Body of pancreas (tissue), 4 donors: ENCODE measurements at regions not wholly inside any gene's neighbourhood (a gene's known extent, or its start where the extent isn't known, plus 50 kb on each side); places are given as distances from the start of the nearest gene placed in this dataset.

Experiments
- CTCF ChIP-seq, 7 experiments: fragments of 450-650 bp in 4 of 7; fragments of 200-600 bp in 3 of 7; sonication (generic) in 3 of 7; IDR thresholded peaks; one replicate each; pipeline ENCODE4 v1.5.1; 2016 to 2019; ENCODE audit warnings: antibody characterized with exemption in 7 of 7
- POLR2A ChIP-seq, 3 donors: fragments of 450-650 bp; IDR thresholded peaks; one replicate each; pipeline ENCODE4 v1.6.1; 2016; ENCODE audit warnings: antibody characterized with exemption in 3 of 3, mild to moderate bottlenecking in 2 of 3

DNA sequence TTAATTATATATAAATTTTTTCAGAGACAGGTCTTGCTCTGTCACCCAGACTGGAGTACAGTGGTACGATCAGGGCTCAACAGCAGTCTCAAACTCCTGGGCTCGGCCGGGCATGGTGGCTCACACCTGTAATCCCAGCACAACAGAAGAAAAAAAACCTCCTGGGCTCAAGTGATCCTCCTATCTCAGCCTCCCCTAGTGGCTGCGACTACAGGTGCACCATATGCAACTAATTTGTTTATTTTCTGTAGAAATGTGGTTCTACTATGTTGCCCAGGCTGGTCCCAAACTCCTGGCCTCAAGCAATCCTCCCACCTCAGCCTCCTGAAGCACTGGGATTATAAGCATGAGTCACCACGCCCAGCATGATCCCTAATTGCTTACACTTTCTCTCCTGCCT, 56.1 kb upstream of the SLC35C1 start:
- TF ChIP-seq CTCF (IDR thresholded peaks at IDR 0.05) (no peak), POLR2A (IDR thresholded peaks at IDR 0.05) (no peak)
